ENCODE measurements at regions not wholly inside any gene's neighbourhood (a gene's known extent, or its start where the extent isn't known, plus 50 kb on each side); places are given as distances from the start of the nearest gene placed in this dataset.
"Not testable (repeated sequence)": the region's sequence is repeated elsewhere in the genome, so short reads cannot be mapped to it uniquely, and the experiment has no call there.

DNA sequence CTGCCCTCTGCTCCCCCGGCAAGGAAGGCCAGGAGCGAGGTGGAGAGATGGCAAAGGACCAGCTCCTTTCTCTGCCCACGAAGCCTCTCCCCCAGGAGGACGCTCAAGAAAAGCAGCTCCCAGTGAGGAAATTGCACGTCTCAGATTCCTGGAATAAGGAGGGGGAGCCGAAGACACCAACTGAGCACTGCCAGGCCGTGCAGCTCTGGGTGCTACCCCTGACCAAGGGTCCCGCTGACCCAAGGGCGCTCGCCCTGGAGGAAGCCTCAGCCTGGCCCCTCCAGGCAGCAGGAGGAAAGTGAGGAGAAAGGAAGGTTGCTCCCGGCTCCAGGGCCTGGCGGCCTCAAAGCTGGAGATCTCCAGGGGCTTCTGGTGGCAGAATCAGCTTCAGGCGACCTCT lies 174.1 kb upstream of the SFSWAP start:
- intact Hi-C loops (cut with micrococcal nuclease) = loop anchor here in 1 of 2 donors (10.0 kb wide), 1 partner anchor 68 kb away; no protein-coding TSS in a partner anchor
- CTCF ChIA-PET = no interaction called here

DNA sequence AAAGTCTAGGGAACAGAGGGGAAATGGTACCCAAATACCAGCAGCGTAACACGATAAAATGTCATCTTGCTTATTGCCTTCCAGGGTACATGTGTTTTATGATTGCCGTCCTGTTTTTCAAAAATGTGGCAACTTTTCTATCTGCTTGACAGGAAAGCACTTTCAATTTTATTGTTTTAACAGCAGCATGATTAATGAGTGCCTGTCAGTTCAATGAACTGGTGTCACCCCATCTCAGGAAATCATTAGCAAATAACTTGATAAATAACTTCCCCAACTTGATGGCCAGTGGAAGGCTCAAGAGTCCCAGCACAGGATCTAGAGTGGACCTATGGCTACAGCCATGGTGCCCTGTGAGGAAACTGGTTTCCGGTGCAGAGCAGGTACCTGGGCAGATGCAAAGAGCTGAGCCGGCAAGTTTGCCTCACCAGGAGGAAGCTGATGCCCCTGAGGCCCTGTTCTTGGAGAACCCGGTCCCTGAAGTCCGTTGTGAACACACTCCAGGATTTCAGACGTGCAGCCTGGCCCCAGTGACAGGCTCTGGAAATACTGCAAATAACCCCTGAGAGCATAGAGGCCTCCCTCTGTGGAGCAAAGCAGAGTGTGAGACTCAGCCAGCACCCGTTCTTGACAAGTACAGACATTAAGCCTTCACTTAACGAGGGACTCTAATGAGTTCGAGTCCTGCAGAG lies 173.5 kb upstream of the SFSWAP start:
- Mint-ChIP-seq H3K4me1 (peaks cover 0 to 26% (median 13%) of the 10 kb centered on the region in 7 donors), H3K9me3 (peaks cover 0 to 2% (median 0%) of the 10 kb centered on the region in 11 donors), H3K36me3 (peaks cover 0 to 4% (median 3%) of the 10 kb centered on the region in 5 donors), H3K4me3 (no peak overlapping the region), H3K27me3 (no peaks in the 10 kb centered on the region), H3K27ac (peak overlapping the region in 7 of 9 donors; percentile 16 to 93 (median 80))
- intact Hi-C loops (cut with micrococcal nuclease) = loop anchor here in 1 of 2 donors (10.0 kb wide), 1 partner anchor 67 kb away; no protein-coding TSS in a partner anchor
- DNase-seq (no peak), ATAC-seq (no peak)
- no peaks in the 10 kb centered on the region for H3K27me3 ChIP-seq (ENCODE audit: control insufficient read depth in 2 of 2, insufficient read depth in 2 of 2, low read length in 2 of 2)
- ChIA-PET CTCF (no interaction called here), POLR2A (interaction anchor here (1.2 kb wide), 1 partner anchor 26 kb away, joined by 4 read pairs; no protein-coding TSS in a partner anchor)
- no peak overlapping the region for H3K27ac ChIP-seq (ENCODE audit: low read depth, low read length)
- H3K36me3 ChIP-seq (ENCODE audit: control insufficient read depth in 2 of 3, insufficient read depth in 3 of 3, low read length in 3 of 3) = no peaks in the 10 kb centered on the region
- no peak overlapping the region for H3K4me3 ChIP-seq (ENCODE audit: low read length)
- peaks cover 6 to 26% of the 10 kb centered on the region in 2 donors for H3K4me1 ChIP-seq (ENCODE audit: control insufficient read depth in 2 of 2, insufficient read depth in 2 of 2, low read length in 2 of 2)
- no peaks in the 10 kb centered on the region for H3K9me3 ChIP-seq (ENCODE audit: control insufficient read depth in 2 of 3, low read length in 3 of 3)

More for the DNA sequence above, 174.1 kb upstream of the SFSWAP start:
- Mint-ChIP-seq H3K36me3 (peaks cover 0 to 4% (median 3%) of the 10 kb centered on the region in 5 donors), H3K4me3 (peak overlapping the region in 8 of 10 donors; percentile 7 to 62 (median 43)), H3K27me3 (peaks cover 0 to 3% (median 0%) of the 10 kb centered on the region in 5 donors), H3K4me1 (peaks cover 0 to 26% (median 13%) of the 10 kb centered on the region in 7 donors), H3K9me3 (peaks cover 0 to 2% (median 0%) of the 10 kb centered on the region in 11 donors), H3K27ac (peak overlapping the region in 8 of 9 donors; percentile 74 to 93 (median 88))
- no peaks in the 10 kb centered on the region for H3K9me3 ChIP-seq (ENCODE audit: control insufficient read depth in 2 of 3, low read length in 3 of 3)
- DNase-seq (no peak), ATAC-seq (no peak)
- H3K27me3 ChIP-seq (ENCODE audit: control insufficient read depth in 2 of 2, insufficient read depth in 2 of 2, low read length in 2 of 2) = no peaks in the 10 kb centered on the region
- peak overlapping the region; percentile 54 for H3K27ac ChIP-seq (ENCODE audit: low read depth, low read length)
- POLR2A ChIA-PET = interaction anchor here (1.0 to 1.5 kb wide), 3 partner anchors 26 to 180 kb away, joined by 4 to 6 read pairs (median 4); no protein-coding TSS in a partner anchor
- H3K4me1 ChIP-seq (ENCODE audit: control insufficient read depth in 2 of 2, insufficient read depth in 2 of 2, low read length in 2 of 2) = peaks cover 6 to 26% of the 10 kb centered on the region in 2 donors
- H3K36me3 ChIP-seq (ENCODE audit: control insufficient read depth in 2 of 3, insufficient read depth in 3 of 3, low read length in 3 of 3) = no peaks in the 10 kb centered on the region
- no peak overlapping the region for H3K4me3 ChIP-seq (ENCODE audit: low read length)

DNA sequence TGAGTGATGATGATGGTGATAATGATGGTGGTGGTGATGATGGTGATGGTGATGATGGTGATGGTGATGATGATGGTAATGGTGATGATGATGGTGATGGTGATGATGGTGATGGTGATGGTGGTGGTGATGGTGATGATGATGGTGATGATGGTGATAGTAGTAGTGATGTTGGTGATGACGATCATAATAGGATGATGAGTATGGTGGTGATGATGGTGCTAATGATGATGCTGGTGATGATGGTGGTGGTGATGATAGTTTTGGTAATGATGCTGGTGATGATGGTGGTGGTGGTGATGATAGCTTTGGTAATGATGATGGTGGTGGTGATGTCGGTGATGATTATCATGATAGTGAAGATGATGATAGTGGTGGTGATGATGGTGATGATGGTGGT lies 171.5 kb upstream of the SFSWAP start:
- H3K4me3 ChIP-seq (ENCODE audit: low read length) = no peak overlapping the region
- intact Hi-C loops (cut with micrococcal nuclease) = loop anchor here in 1 of 2 donors (10.0 kb wide), 1 partner anchor 65 kb away; no protein-coding TSS in a partner anchor
- Mint-ChIP-seq H3K9me3 (peaks cover 0 to 2% (median 0%) of the 10 kb centered on the region in 11 donors), H3K36me3 (peaks cover 0 to 4% (median 3%) of the 10 kb centered on the region in 5 donors), H3K27me3 (no peaks in the 10 kb centered on the region), H3K27ac (no peak overlapping the region), H3K4me3 (no peak overlapping the region), H3K4me1 (peaks cover 0 to 23% (median 13%) of the 10 kb centered on the region in 7 donors)
- peaks cover 6 to 26% of the 10 kb centered on the region in 2 donors for H3K4me1 ChIP-seq (ENCODE audit: control insufficient read depth in 2 of 2, insufficient read depth in 2 of 2, low read length in 2 of 2)
- POLR2A ChIA-PET = interaction anchor here (0.7 kb wide), 1 partner anchor 77 kb away, joined by 7 read pairs; no protein-coding TSS in a partner anchor
- H3K36me3 ChIP-seq (ENCODE audit: control insufficient read depth in 2 of 3, insufficient read depth in 3 of 3, low read length in 3 of 3) = no peaks in the 10 kb centered on the region
- ATAC-seq (no peak), DNase-seq (no peak)
- no peaks in the 10 kb centered on the region for H3K9me3 ChIP-seq (ENCODE audit: control insufficient read depth in 2 of 3, low read length in 3 of 3)
- CTCF ChIA-PET = no interaction called here
- H3K27ac ChIP-seq (ENCODE audit: low read depth, low read length) = no peak overlapping the region
- H3K27me3 ChIP-seq (ENCODE audit: control insufficient read depth in 2 of 2, insufficient read depth in 2 of 2, low read length in 2 of 2) = no peaks in the 10 kb centered on the region

DNA sequence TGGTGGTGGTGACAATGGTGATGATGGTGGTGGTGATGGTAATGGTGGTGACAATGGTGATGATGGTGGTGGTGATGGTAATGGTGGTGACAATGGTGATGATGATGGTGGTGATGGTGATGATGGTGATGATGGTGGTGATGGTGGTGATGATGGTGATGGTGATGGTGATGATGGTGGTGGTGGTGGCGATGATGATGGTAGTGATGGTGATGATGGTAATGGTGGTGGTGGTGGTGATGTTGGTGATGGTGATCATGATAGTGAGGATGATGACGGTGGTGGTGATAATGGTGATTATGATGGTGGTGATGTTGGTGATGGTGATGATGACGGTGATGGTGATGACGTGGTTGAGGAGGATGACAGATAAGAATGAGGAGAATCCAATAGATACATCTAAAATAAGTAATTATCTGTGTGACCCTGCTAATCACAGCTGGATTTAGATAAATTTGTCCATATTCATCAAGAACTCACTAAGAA lies 170.7 kb upstream of the SFSWAP start:
- intact Hi-C loops (cut with micrococcal nuclease) = no loop called here

DNA sequence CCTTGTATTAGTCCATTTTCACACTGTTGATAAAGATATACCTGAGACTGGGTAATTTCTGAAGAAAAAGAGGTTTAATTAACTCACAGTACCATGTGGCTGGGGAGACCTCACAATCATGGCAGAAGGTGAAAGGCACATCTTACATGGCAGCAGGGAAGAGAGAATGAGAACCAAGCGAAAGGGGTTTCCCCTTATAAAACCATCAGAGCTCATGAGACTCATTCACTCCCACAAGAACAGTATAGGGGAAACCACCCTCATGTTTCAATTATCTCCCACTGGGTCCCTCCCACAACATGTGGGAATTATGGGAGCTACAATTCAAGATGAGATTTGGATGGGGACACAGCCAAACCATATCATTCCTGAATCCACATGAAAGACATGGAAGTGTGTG lies 169.4 kb upstream of the SFSWAP start:
- H3K4me1 ChIP-seq (ENCODE audit: control insufficient read depth in 2 of 2, insufficient read depth in 2 of 2, low read length in 2 of 2) = peaks cover 6 to 14% of the 10 kb centered on the region in 2 donors
- POLR2A ChIA-PET; H3K27me3 ChIP-seq (ENCODE audit: control insufficient read depth in 2 of 2, insufficient read depth in 2 of 2, low read length in 2 of 2); H3K4me1 Mint-ChIP-seq; ATAC-seq; H3K4me3 ChIP-seq (ENCODE audit: low read length); H3K36me3 Mint-ChIP-seq; H3K27ac Mint-ChIP-seq; CTCF ChIA-PET; H3K4me3 Mint-ChIP-seq; intact Hi-C loops (cut with micrococcal nuclease); H3K9me3 ChIP-seq (ENCODE audit: control insufficient read depth in 2 of 3, low read length in 3 of 3); H3K27ac ChIP-seq (ENCODE audit: low read depth, low read length); H3K36me3 ChIP-seq (ENCODE audit: control insufficient read depth in 2 of 3, insufficient read depth in 3 of 3, low read length in 3 of 3); H3K27me3 Mint-ChIP-seq; H3K9me3 Mint-ChIP-seq; DNase-seq: not testable (repeated sequence)

More for the DNA sequence above, 170.7 kb upstream of the SFSWAP start:
- Mint-ChIP-seq H3K4me1 (peaks cover 0 to 18% (median 11%) of the 10 kb centered on the region in 7 donors), H3K36me3 (peaks cover 0 to 3% (median 0%) of the 10 kb centered on the region in 5 donors), H3K4me3 (no peak overlapping the region), H3K9me3 (peaks cover 0 to 1% (median 0%) of the 10 kb centered on the region in 11 donors), H3K27me3 (no peaks in the 10 kb centered on the region), H3K27ac (no peak overlapping the region)
- CTCF ChIA-PET = no interaction called here
- H3K27ac ChIP-seq (ENCODE audit: low read depth, low read length) = no peak overlapping the region
- ATAC-seq (no peak), DNase-seq (no peak)
- peaks cover 6 to 21% of the 10 kb centered on the region in 2 donors for H3K4me1 ChIP-seq (ENCODE audit: control insufficient read depth in 2 of 2, insufficient read depth in 2 of 2, low read length in 2 of 2)
- no peaks in the 10 kb centered on the region for H3K27me3 ChIP-seq (ENCODE audit: control insufficient read depth in 2 of 2, insufficient read depth in 2 of 2, low read length in 2 of 2)
- H3K4me3 ChIP-seq (ENCODE audit: low read length) = no peak overlapping the region
- H3K9me3 ChIP-seq (ENCODE audit: control insufficient read depth in 2 of 3, low read length in 3 of 3) = no peaks in the 10 kb centered on the region
- no peaks in the 10 kb centered on the region for H3K36me3 ChIP-seq (ENCODE audit: control insufficient read depth in 2 of 3, insufficient read depth in 3 of 3, low read length in 3 of 3)
- POLR2A ChIA-PET = no interaction called here

DNA sequence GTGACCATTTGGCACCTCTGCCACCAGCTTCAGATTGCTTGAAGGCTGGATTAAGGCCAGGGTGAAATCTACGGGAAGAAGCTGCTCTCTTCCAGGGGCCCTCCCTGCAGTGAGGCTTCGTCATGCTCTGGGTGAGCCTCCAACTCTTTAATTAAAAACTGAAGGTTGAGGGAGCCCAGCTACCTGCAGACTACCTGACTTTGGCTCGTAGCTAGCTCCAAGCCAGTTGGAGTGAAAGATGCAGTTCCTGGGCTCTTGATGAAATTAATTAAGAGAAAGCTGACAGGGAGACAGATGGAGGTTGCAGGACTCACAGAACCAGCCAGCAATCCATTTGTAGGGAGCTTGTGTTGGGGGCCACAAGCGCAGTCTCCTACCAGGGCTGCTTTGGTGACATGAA lies 168.5 kb upstream of the SFSWAP start:
- Histone ChIP-seq H3K4me1 (ENCODE audit: control insufficient read depth in 2 of 2, insufficient read depth in 2 of 2, low read length in 2 of 2) (peaks cover 0 to 6% of the 10 kb centered on the region in 2 donors), H3K27ac (ENCODE audit: low read depth, low read length) (no peak overlapping the region), H3K27me3 (ENCODE audit: control insufficient read depth in 2 of 2, insufficient read depth in 2 of 2, low read length in 2 of 2) (no peaks in the 10 kb centered on the region), H3K36me3 (ENCODE audit: control insufficient read depth in 2 of 3, insufficient read depth in 3 of 3, low read length in 3 of 3) (no peaks in the 10 kb centered on the region), H3K9me3 (ENCODE audit: control insufficient read depth in 2 of 3, low read length in 3 of 3) (no peaks in the 10 kb centered on the region), H3K4me3 (ENCODE audit: low read length) (no peak overlapping the region)
- no peak overlapping the region for H3K27ac Mint-ChIP-seq
- no peak overlapping the region for H3K4me3 Mint-ChIP-seq
- H3K27me3 Mint-ChIP-seq = no peaks in the 10 kb centered on the region
- H3K9me3 Mint-ChIP-seq = peaks cover 0 to 1% (median 0%) of the 10 kb centered on the region in 11 donors
- intact Hi-C loops (cut with micrococcal nuclease) = no loop called here
- ATAC-seq = no peak
- ChIA-PET POLR2A (no interaction called here), CTCF (no interaction called here)
- peaks cover 0 to 3% (median 0%) of the 10 kb centered on the region in 5 donors for H3K36me3 Mint-ChIP-seq
- H3K4me1 Mint-ChIP-seq = peaks cover 0 to under 1% (median 0%) of the 10 kb centered on the region in 7 donors
- DNase-seq = no peak

Data from naive thymus-derived CD4-positive, alpha-beta T cell (primary cell).